H9 (cell line): ENCODE measurements at regions not wholly inside any gene's neighbourhood (a gene's known extent, or its start where the extent isn't known, plus 50 kb on each side); places are given as distances from the start of the nearest gene placed in this dataset.

Experiments
- DNase-seq: peaks from one replicate; pipeline ENCODE4 v3.0.0-alpha.2; 2017
- H2AFZ ChIP-seq: one replicate; pipeline ENCODE4 v1.6.1; 2013; ENCODE audit warnings: mild to moderate bottlenecking, low read length, control low read depth, moderate library complexity
- H2AK5ac ChIP-seq: 2 replicates; pipeline ENCODE4 v1.6.1; 2013; ENCODE audit warnings: low read length, control low read depth, mixed read lengths; ENCODE audit not compliant: insufficient read length
- H2BK120ac ChIP-seq: one replicate; pipeline ENCODE4 v1.6.1; 2013; ENCODE audit warnings: low read depth, mild to moderate bottlenecking, low read length, control low read depth, inconsistent platforms; ENCODE audit not compliant: poor library complexity, severe bottlenecking
- H2BK12ac ChIP-seq: 2 replicates; pipeline ENCODE4 v1.6.1; 2013; ENCODE audit warnings: low read length, control low read depth, mixed read lengths, low read depth; ENCODE audit not compliant: insufficient read length
- H2BK15ac ChIP-seq: 2 replicates; pipeline ENCODE4 v1.6.1; 2013; ENCODE audit warnings: low read depth, low read length, control low read depth
- H2BK20ac ChIP-seq: one replicate; pipeline ENCODE4 v1.6.1; 2013; ENCODE audit warnings: low read depth, mild to moderate bottlenecking, low read length, control low read depth, inconsistent platforms; ENCODE audit not compliant: poor library complexity, severe bottlenecking
- H2BK5ac ChIP-seq: 2 replicates; pipeline ENCODE4 v1.6.1; 2013; ENCODE audit warnings: low read length, control low read depth, mixed read lengths; ENCODE audit not compliant: insufficient read length
- H3K14ac ChIP-seq: 2 replicates; pipeline ENCODE4 v1.6.1; 2013; ENCODE audit warnings: low read length, control low read depth; ENCODE audit not compliant: insufficient read depth
- H3K18ac ChIP-seq: 2 replicates; pipeline ENCODE4 v1.6.1; 2013; ENCODE audit warnings: low read depth, mild to moderate bottlenecking, mixed read lengths, low read length, control low read depth; ENCODE audit not compliant: insufficient read length
- H3K23ac ChIP-seq: 2 replicates; pipeline ENCODE4 v1.6.1; 2013; ENCODE audit warnings: low read length, control low read depth, mixed read lengths, low read depth; ENCODE audit not compliant: insufficient read length
- H3K23me2 ChIP-seq: 2 replicates; pipeline ENCODE4 v1.6.1; 2013; ENCODE audit warnings: low read depth, mild to moderate bottlenecking, mixed read lengths, low read length, control low read depth; ENCODE audit not compliant: insufficient read length, poor library complexity, severe bottlenecking
- H3K27ac ChIP-seq: 2 replicates; pipeline ENCODE4 v1.5.1; 2013; ENCODE audit warnings: low read length, control low read depth, mixed read lengths, low read depth; ENCODE audit not compliant: insufficient read length
- H3K27me3 ChIP-seq: 2 replicates; pipeline ENCODE4 v1.6.1; 2013; ENCODE audit warnings: low read length, control low read depth, inconsistent platforms; ENCODE audit not compliant: insufficient read depth
- H3K4ac ChIP-seq: 2 replicates; pipeline ENCODE4 v1.6.1; 2013; ENCODE audit warnings: low read depth, mild to moderate bottlenecking, control low read depth, inconsistent platforms, low read length, moderate library complexity
- H3K4me1 ChIP-seq: 2 replicates; pipeline ENCODE4 v1.6.1; 2013; ENCODE audit warnings: low read length, control low read depth, inconsistent platforms; ENCODE audit not compliant: insufficient read depth
- H3K4me2 ChIP-seq: 2 replicates; pipeline ENCODE4 v1.6.1; 2013; ENCODE audit warnings: low read length, control low read depth, mixed read lengths; ENCODE audit not compliant: insufficient read length, insufficient read depth
- H3K56ac ChIP-seq: 2 replicates; pipeline ENCODE4 v1.6.1; 2013; ENCODE audit warnings: low read depth, mild to moderate bottlenecking, mixed read lengths, low read length, control low read depth; ENCODE audit not compliant: insufficient read length
- H3K79me1 ChIP-seq: 2 replicates; pipeline ENCODE4 v1.6.1; 2013; ENCODE audit warnings: low read depth, mild to moderate bottlenecking, moderate library complexity, low read length, control low read depth, inconsistent platforms; ENCODE audit not compliant: insufficient read depth, poor library complexity, severe bottlenecking
- H3K79me2 ChIP-seq: 2 replicates; pipeline ENCODE4 v1.6.1; 2013; ENCODE audit warnings: low read length, control low read depth, inconsistent platforms; ENCODE audit not compliant: insufficient read depth
- H3K9ac ChIP-seq: 2 replicates; pipeline ENCODE4 v1.6.1; 2013; ENCODE audit warnings: low read length, control low read depth, mixed read lengths; ENCODE audit not compliant: insufficient read length; ENCODE audit errors: extremely low read depth
- H3K9me3 ChIP-seq: one replicate; pipeline ENCODE4 v1.6.1; 2013; ENCODE audit warnings: low read depth, low read length, inconsistent platforms; ENCODE audit not compliant: control insufficient read depth
- H3T11ph ChIP-seq: one replicate; pipeline ENCODE4 v1.6.1; 2013; ENCODE audit warnings: mild to moderate bottlenecking, low read length, control low read depth, inconsistent platforms
- H4K20me1 ChIP-seq: one replicate; pipeline ENCODE4 v1.6.1; 2013; ENCODE audit not compliant: control insufficient read depth, insufficient read length, insufficient read depth
- H4K5ac ChIP-seq: 2 replicates; pipeline ENCODE4 v1.6.1; 2013; ENCODE audit warnings: low read depth, mild to moderate bottlenecking, mixed read lengths, low read length, control low read depth; ENCODE audit not compliant: insufficient read length
- H4K8ac ChIP-seq: replicated peaks from 2 replicates; pipeline ENCODE4 v1.6.1; 2013; ENCODE audit warnings: low read length, control low read depth, mixed read lengths, low read depth; ENCODE audit not compliant: insufficient read length
- H4K91ac ChIP-seq: 2 replicates; pipeline ENCODE4 v1.6.1; 2013; ENCODE audit warnings: low read depth, mild to moderate bottlenecking, moderate library complexity, mixed read lengths, low read length, control low read depth; ENCODE audit not compliant: insufficient read length
- H3K27ac Mint-ChIP-seq, 3 experiments: 2 replicates in 2 of 3; 3 replicates in 1 of 3; pipeline ENCODE4 v1.8.0; 2020 to 2021; ENCODE audit warnings: mixed read lengths in 3 of 3, mild to moderate bottlenecking in 1 of 3, moderate library complexity in 1 of 3
- H3K27me3 Mint-ChIP-seq: 2 replicates; pipeline ENCODE4 v1.8.0; 2021; ENCODE audit warnings: low read depth, mild to moderate bottlenecking, moderate library complexity, mixed read lengths
- H3K36me3 Mint-ChIP-seq, 3 experiments: 2 replicates in 2 of 3; 3 replicates in 1 of 3; pipeline ENCODE4 v1.8.0; 2020 to 2021; ENCODE audit warnings: low read depth in 3 of 3, mixed read lengths in 3 of 3; ENCODE audit not compliant: insufficient read depth in 1 of 3
- H3K4me1 Mint-ChIP-seq, 2 experiments: 2 replicates each; pipeline ENCODE4 v1.8.0; 2020; ENCODE audit warnings: mixed read lengths in 2 of 2
- H3K4me3 Mint-ChIP-seq, 2 experiments: 2 replicates in 1 of 2; 3 replicates in 1 of 2; pipeline ENCODE4 v1.8.0; 2020 to 2021; ENCODE audit warnings: mild to moderate bottlenecking in 2 of 2, mixed read lengths in 2 of 2, moderate library complexity in 1 of 2
- H3K9me3 Mint-ChIP-seq, 2 experiments: 2 replicates in 1 of 2; 3 replicates in 1 of 2; pipeline ENCODE4 v1.8.0; 2020; ENCODE audit warnings: mild to moderate bottlenecking in 2 of 2, mixed read lengths in 2 of 2, moderate library complexity in 1 of 2
- WGBS: extraction: QIAGEN DNeasy Blood & Tissue Kit; methylation state at CpG from one replicate; pipeline ENCODE4 v1.1.7; 2013; ENCODE audit warnings: missing lambda C conversion rate, low lambda C conversion rate, mixed read lengths; ENCODE audit not compliant: insufficient read length; ENCODE audit errors: extremely low coverage; 5-methylcytosine and 5-hydroxymethylcytosine counted together
- TF ChIP-seq, protein P1 (sequence below): fragments of 200-600 bp; sonication (generic); conservative IDR thresholded peaks from 3 replicates; pipeline ENCODE4 v1.8.0; 2021; ENCODE audit warnings: antibody characterized with exemption, mild to moderate bottlenecking

DNA sequence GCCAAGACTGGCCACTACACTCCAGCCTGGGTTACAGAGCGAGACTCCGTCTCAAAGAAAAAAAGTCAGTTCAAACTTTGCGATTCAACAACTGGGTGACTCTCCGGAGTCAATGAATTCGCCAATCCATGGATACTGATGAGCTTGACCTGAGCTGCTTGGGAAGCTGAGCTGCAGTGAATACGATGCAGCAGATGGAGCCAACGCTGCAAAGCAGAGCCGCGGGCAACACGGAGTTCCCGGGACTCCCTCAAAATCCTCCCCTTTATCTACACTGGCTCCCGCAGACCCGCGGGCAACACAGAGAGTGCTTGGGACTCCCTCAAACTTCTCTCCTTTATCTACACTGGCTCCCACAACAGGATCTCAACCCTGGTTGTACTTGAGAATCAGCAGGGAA, 62.6 kb upstream of the SALL4 start:
- H2BK5ac ChIP-seq = no peak overlapping the region
- H2BK120ac ChIP-seq = no peak overlapping the region
- peak; percentile 40 for DNase-seq
- H2AFZ ChIP-seq = no peak overlapping the region
- H2BK12ac ChIP-seq = no peak overlapping the region
- no peak overlapping the region for H3K56ac ChIP-seq
- no peak overlapping the region for H3K27ac Mint-ChIP-seq
- no peak overlapping the region for H3K4ac ChIP-seq
- H3K4me1 ChIP-seq = no peaks in the 10 kb centered on the region; the same call in 1 of the 2 replicates
- H3K27me3 Mint-ChIP-seq = no peaks in the 10 kb centered on the region
- H3K4me2 ChIP-seq = no peak overlapping the region
- no peak overlapping the region for H3T11ph ChIP-seq
- no peak overlapping the region for H2AK5ac ChIP-seq
- H3K36me3 Mint-ChIP-seq = no peaks in the 10 kb centered on the region
- no peak overlapping the region for H3K9ac ChIP-seq
- no peaks in the 10 kb centered on the region for H3K23me2 ChIP-seq
- H3K9me3 Mint-ChIP-seq = no peaks in the 10 kb centered on the region
- H4K91ac ChIP-seq = no peak overlapping the region
- H3K27me3 ChIP-seq = no peaks in the 10 kb centered on the region
- no peak overlapping the region for H3K14ac ChIP-seq
- H2BK20ac ChIP-seq = no peak overlapping the region
- H2BK15ac ChIP-seq = no peak overlapping the region
- WGBS = no CpG with 5 or more reads among the region's 14 CpGs
- no peaks in the 10 kb centered on the region for H3K9me3 ChIP-seq
- no peak overlapping the region for H4K8ac ChIP-seq
- no peaks in the 10 kb centered on the region for H4K20me1 ChIP-seq
- H3K4me1 Mint-ChIP-seq = peaks cover 15 to 20% of the 10 kb centered on the region in 2 experiments
- TF ChIP-seq, protein P1, sequence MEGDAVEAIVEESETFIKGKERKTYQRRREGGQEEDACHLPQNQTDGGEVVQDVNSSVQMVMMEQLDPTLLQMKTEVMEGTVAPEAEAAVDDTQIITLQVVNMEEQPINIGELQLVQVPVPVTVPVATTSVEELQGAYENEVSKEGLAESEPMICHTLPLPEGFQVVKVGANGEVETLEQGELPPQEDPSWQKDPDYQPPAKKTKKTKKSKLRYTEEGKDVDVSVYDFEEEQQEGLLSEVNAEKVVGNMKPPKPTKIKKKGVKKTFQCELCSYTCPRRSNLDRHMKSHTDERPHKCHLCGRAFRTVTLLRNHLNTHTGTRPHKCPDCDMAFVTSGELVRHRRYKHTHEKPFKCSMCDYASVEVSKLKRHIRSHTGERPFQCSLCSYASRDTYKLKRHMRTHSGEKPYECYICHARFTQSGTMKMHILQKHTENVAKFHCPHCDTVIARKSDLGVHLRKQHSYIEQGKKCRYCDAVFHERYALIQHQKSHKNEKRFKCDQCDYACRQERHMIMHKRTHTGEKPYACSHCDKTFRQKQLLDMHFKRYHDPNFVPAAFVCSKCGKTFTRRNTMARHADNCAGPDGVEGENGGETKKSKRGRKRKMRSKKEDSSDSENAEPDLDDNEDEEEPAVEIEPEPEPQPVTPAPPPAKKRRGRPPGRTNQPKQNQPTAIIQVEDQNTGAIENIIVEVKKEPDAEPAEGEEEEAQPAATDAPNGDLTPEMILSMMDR = 0 out of 3 replicates have a peak, but pooled peaks have one; percentile 11
- H3K79me2 ChIP-seq = no peaks in the 10 kb centered on the region
- no peak overlapping the region for H3K27ac ChIP-seq
- no peaks in the 10 kb centered on the region for H3K79me1 ChIP-seq
- H3K18ac ChIP-seq = no peak overlapping the region
- no peak overlapping the region for H4K5ac ChIP-seq
- H3K23ac ChIP-seq = no peak overlapping the region
- no peak overlapping the region for H3K4me3 Mint-ChIP-seq
